ENCODE measurements at regions not wholly inside any gene's neighbourhood (a gene's known extent, or its start where the extent isn't known, plus 50 kb on each side); places are given as distances from the start of the nearest gene placed in this dataset.

DNA sequence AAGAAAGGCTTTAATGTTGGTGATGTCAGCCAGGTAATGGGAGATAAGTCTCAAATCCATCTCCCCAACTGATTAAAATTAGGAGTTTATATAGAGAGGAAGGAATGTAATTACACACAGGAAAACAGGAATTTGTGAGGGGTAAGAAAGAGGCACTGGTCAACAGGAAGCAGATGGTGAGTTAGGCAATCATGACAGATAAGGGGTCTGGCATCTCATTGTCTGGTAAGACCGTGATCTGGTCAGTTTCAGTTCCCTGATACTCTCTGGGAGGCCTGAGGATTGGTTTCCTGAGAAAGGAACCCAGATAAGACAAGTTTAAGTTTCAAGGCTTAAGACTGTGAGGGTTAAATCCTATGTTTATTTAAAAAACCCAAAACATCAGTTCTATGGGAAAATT lies 414.7 kb upstream of the ARRDC4 start:
- DNase-seq (ENCODE audit: low read depth in 2 of 2, low spot score in 1 of 2) = no peak

DNA sequence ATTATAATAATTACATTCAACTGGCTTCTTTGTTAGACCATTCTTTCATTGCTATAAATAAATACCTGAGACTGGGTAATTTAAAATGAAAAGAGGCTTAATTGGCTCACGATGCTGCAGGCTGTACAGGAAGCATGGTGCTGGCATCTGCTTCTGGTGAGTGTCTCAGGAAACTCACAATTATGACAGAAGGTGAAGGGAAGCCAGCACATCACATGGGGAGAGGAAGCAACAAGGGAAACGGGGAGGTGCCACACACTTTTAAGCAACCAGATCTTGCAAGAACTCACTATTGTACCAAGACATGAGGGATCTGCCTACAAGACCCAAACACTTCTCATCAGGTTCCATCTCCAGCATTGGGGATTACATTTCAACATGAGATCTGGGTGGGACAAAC lies 413.1 kb upstream of the ARRDC4 start:
- DNase-seq (ENCODE audit: low read depth in 2 of 2, low spot score in 1 of 2) = no peak

DNA sequence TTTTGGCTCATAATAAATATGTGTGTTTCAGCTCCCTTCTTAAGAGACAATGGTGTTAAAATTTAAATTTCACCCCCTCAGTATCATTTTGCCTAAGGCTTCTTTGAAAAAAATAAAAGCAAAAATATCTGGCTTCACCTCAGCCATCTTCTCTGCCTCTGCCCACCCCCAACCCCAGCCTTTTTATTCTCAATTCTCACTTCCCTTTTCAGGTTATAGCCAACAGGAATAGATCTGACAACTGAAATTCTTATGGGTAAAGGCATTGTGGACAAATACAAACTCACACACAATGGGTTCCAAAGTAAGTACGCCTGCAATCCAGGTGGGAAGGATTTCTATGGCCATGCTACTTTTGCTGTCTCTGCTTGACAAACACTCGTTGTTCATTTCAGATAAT lies 399.0 kb upstream of the ARRDC4 start:
- no peak for DNase-seq (ENCODE audit: low read depth in 2 of 2, low spot score in 1 of 2)

DNA sequence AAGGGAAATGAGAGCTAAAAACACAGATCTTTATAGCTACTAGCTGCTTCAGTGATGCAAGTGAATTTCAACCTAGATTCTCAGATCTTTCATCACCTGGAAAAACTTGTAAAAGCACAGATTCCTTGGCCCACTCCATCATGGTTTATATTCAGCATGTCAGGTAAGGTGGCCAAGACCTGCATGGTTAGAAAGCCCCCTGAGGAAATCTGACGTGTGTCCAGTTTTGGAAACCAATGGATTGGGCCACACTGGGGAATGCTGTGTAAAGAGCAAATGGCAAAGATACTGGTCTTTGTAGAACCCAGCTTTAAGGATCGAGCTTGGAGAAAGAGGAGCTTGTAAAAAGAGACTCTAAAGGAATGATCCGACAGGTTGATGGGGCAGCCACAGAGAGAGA lies 397.0 kb upstream of the ARRDC4 start:
- no peak for DNase-seq (ENCODE audit: low read depth in 2 of 2, low spot score in 1 of 2)

DNA sequence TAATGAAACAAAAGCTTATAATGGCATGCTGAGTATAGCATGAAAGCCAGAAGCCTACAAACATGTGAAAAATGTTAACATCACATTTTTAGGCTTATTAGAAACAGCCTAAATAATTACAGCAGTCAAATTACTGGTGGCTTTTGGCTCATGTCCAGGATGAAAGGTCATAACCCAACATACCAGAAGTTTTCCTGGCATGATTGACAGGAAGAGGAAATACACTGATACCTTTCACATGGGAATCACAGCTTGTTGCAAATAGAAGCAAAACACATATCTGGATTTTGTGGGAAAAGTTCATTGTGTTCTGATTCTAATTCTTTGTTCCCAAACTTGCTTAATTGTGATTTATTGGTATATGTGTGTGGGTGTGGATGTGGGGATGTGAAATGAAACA lies 393.5 kb upstream of the ARRDC4 start:
- no peak for DNase-seq (ENCODE audit: low read depth in 2 of 2, low spot score in 1 of 2)

DNA sequence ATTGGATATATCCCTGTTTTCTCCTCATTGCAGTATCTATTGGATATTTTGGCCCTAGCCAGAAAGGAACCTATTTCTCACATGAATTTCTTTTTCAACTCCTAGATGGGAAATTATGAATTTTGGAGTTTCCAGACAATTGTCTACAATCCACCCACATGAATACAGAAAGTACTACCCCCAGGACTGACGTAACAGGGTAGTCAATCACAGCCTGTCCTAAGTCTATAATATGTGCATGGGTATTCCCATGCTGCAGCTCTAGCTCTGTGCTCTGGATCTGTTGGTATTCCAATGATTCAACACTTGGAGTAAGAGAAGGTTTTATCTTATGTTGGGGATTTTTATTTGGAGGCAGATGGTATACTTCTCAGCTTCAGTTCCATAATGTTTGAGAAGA lies 393.1 kb upstream of the ARRDC4 start:
- no peak for DNase-seq (ENCODE audit: low read depth in 2 of 2, low spot score in 1 of 2)

DNA sequence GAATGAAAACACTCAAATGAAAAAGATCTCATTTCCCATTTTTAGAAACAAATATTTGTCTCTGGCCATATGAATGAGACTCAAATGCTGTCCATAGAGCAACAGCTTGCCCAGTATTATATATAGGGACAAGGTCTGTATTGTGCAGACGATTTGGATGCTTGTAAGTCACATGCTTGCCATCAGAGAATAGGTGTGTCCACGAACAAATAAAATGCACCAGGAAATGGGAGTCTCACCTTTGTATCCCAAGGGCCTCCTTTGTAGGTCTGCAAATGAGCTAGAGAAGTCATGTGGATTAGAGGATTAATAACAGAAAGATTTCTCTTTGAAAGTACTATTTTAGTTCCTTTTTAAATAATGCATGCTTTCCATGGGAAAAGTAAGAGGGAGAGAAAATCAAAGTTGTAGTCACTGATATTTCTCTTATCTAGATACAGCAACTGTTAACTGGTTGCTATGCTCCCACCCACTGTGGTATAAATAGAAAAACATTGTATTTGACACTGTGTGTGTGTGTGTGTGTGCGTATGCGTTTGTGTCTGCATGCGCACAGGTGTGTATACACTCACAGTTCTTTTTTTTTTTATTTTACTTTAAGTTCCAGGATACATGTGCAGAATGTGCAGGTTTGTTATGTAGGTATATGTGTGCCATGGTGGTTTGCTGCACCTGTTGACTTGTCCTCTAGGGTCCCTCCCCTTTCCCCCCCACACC lies 383.4 kb upstream of the ARRDC4 start:
- no peak for DNase-seq (ENCODE audit: low read depth in 2 of 2, low spot score in 1 of 2)

DNA sequence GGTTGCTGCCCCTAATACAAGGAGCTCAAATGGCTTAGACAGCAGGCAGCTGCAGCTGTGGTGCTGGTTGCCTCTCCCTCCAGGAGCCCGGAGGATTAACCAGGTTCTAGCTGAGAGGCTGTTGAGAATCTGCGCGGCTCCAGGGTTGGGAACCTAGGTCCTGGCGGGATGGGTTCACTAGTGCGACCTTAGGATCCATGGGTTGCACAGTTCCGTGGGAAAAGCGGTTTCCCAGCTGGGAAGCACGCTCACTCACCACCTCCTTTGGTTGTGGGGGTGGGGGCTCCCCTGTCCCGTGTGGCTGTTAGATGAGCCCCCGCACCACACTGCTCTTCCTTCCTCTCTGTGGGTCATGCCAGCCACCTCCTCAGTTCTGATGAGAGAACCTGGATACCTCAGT lies 375.1 kb upstream of the ARRDC4 start:
- no peak for DNase-seq (ENCODE audit: low read depth in 2 of 2, low spot score in 1 of 2)

DNA sequence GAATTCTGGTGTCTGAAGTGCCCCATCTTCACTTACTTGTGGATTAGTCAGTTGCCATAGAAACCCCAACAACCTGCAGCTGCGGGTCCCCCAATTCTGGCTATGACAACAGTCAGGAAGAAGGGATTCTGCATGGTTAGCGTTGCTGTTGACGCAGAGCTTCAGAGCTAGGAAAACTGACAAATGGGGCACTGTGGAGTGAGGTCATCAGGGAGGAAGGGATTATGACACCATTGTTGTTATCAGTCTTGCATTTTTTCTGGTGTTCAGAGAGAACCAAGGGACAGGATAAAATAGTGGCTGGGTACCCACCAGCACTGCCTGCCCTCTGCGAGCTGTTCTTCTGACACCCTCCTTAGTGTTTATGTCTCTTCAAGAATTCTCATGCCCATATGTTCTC lies 367.7 kb upstream of the ARRDC4 start:
- DNase-seq (ENCODE audit: low read depth in 2 of 2, low spot score in 1 of 2) = no peak

DNA sequence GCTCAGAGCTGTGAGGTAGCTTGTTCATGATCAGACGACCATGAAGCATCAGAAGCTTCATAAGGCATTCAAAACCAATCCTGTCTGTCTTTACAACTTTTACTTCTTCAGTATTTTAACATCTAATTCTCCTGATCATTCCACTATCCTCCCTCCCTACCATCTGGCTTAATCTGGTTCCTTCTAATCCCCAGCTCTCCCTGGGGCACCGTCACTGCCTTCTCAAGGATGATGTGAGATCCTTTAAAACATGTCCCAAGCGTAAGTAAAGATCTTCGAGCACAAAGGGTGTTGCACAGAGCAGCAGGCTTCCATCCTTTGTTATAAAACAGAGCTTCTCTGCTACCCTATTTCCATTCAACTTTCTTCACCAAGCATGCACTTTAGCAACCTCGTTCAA lies 362.7 kb upstream of the ARRDC4 start:
- DNase-seq (ENCODE audit: low read depth in 2 of 2, low spot score in 1 of 2) = no peak

DNA sequence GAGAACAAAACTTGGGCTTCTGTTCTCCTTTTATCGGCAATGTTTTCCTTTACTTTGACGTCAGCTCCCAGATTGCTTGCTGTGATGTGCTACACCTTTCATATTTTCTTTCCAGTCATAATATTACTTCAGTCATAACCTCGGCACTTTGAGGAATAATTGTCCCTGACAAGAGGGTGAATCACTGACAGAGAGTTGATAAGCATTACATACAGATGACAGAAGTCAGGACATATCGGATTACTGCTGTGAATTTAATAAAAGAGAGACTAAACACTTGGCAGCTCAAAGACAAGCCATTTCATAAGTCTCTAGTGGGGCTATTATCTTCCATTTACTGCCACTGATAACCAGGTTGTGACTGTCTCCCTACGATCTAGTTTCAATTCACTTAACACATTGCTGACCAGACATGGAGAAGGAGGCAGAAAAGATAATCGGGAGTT lies 362.1 kb upstream of the ARRDC4 start:
- no peak for DNase-seq (ENCODE audit: low read depth in 2 of 2, low spot score in 1 of 2)

DNA sequence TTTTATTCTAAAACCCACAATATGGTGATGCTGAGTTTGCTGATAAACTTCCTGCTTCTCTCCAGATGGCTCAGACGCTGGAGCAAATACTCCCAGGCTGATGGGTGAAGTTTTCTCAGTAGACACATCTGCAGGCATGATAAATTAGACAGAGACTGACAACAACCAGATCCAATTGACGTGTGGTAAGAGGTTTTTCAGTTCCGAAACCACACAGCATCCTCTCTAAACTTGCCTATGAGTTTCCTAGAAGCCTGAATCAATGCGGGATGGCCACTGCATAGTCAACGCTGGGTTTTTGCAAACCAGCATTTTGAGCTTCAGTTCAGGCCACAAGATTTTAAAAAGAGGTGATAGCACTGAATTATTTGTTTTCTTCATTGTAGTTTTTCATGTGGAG lies 360.3 kb upstream of the ARRDC4 start:
- no peak for DNase-seq (ENCODE audit: low read depth in 2 of 2, low spot score in 1 of 2)

DNA sequence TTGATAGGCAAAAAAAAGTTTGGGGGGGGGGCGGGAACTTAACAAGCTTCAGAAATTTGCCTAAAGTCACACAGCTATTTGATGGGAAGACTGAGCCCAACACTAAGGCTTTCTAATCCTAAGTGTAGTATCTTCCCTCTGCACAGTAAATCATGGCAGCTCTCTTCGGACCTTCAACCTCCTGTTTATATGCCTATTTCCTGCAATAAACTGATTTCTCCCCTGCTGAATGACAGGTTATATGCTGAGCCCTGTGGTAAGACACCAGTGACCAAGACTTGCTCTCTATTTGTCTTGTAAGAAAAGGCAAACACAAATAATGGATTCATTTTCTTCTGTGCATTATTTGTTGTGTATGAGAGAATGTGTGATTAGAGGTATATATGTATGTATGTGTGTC lies 355.8 kb upstream of the ARRDC4 start:
- DNase-seq (ENCODE audit: low read depth in 2 of 2, low spot score in 1 of 2) = no peak

DNA sequence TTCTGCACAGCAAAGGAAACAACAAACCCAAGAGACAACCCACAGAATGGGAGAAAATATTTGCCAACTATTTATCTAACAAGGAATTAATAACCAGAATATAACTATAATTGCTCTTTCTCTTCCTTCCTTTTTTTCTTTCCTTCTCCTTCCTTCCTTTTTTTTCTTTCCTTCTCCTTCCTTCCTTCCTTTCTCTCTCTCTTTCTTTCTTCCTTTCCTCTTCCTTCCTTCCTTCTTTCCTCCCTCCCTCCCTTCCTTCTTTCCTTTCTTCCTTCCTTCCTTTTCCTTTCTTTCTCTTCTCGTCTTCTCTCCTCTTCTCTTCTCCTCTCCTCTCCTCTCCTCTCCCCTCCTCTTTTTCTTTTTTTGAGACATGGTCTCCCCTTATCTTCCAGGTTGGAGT lies 345.4 kb upstream of the ARRDC4 start:
- DNase-seq (ENCODE audit: low read depth in 2 of 2, low spot score in 1 of 2) = no peak

DNA sequence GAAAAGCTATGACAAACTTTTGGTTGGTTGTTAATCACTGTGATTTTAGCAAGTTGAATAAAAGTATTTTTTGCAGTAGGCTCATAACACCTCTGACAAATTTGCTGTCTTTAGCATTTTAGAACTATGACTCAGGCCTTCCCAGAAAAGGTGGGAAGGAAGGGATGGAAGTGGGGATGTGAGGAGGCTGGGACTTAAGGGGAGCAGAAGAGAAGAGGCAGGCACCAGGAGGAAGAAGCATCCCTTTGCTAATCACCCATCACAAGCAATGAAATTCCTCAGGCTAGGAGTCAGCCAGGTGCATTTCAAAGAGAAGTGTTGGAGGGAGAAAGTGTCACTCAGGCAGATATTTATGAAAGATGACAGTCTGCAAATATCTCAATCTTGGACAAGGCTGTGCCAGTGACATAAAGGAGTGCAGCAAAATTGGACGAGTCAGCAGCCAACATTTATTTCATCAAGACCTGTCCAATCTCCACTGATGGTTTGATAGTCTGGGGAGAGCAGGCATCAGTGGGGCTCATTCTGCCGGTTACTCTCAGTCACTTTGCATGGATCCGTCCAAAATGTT lies 337.3 kb upstream of the ARRDC4 start:
- DNase-seq (ENCODE audit: low read depth in 2 of 2, low spot score in 1 of 2) = no peak

DNA sequence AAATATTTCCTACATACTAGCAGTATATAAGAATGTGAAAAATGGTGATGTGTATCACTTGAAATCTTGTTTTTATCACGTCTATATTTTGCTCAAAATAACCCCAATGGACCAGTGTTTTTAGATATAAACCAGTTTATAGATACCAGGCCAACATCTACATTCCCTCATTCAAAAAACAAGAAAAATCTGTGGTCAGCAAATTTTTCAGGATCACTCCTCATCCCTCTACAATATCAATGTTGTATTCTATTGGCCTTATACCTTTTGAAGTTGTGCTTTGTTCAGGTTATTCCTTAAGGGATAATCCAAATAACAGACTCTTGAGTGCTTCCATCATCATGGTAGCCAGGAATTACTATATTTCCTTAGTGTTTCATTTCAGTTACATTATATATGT lies 332.9 kb upstream of the ARRDC4 start:
- no peak for DNase-seq (ENCODE audit: low read depth in 2 of 2, low spot score in 1 of 2)

DNA sequence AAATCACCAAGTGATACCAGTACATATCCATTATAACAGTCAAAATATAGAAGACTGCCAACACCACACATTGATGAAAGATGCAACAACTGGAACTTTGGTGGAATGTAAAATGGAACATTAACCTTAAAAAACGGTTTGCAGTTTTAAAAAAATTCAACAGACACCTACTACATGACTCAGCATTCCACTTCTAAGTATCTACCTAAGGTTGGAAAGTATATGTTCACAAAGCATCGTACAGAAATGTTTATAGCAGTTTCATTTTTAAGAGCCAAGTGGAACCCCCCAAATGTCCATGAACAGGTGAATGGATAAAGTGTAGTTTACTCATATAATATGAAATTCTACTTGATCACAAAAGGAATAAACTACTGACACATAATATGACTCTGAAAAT lies 314.7 kb upstream of the ARRDC4 start:
- no peak for DNase-seq (ENCODE audit: low read depth in 2 of 2, low spot score in 1 of 2)

DNA sequence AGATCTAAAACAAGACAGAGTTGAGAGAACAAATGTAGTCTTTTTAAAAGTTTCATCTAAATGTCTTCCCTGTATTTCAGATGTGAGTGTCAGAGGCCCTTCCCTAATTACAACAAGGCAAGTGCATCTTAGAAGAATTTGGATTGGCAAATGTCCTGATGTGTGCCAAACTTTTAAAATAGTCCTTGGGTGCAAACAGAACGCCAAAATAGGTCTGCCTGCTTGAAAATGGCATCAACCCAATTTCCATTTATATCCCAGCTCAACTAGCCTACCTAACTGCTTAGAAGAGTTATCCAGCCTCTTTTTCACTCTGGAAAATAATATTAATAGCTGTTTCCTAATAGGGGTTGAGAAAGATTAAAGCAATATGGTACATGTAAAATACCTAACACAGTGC lies 311.8 kb upstream of the ARRDC4 start:
- DNase-seq (ENCODE audit: low read depth in 2 of 2, low spot score in 1 of 2) = no peak

DNA sequence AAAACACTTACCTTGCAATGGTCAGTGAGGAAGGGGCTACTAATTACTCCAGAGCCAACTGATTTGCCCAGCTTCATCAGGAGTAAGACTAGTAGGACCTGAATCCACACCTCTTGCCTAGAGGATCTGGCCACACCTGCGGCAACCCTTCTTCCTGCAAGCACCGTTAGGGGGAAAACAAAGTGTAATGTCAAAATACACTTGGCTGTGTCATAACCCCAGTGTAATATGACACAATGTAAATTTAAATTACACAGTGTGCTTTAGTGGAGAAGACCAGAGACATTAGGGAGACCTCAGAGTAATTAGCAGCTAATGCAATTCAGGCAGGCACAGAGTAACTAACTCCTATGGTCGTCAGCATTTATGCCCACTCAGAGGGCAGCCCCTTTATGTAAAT lies 308.5 kb upstream of the ARRDC4 start:
- DNase-seq (ENCODE audit: low read depth in 2 of 2, low spot score in 1 of 2) = no peak

DNA sequence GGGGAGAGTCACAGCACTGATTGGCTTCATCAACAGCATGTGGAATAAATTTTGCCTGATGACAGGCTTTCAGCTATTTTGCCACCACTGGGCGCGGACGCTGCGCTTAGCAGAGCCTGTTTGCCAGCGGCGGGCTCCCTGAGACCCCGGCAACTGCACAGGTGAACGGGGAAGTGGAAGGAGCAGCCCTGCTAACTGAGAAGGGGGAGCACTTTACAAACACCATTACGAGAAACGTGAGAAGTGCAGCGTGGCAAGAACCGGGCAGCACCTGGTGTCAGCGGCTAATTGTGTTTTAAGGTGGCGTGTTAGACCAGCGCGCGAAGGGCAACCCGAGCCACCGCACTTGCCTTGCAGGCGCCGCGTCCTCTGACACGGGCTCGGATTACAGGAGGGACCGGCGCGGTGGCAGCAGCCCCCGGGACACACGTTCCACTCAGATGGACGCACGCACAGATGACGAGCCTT lies 307.8 kb upstream of the ARRDC4 start:
- DNase-seq (ENCODE audit: low read depth in 2 of 2, low spot score in 1 of 2) = no peak

DNA sequence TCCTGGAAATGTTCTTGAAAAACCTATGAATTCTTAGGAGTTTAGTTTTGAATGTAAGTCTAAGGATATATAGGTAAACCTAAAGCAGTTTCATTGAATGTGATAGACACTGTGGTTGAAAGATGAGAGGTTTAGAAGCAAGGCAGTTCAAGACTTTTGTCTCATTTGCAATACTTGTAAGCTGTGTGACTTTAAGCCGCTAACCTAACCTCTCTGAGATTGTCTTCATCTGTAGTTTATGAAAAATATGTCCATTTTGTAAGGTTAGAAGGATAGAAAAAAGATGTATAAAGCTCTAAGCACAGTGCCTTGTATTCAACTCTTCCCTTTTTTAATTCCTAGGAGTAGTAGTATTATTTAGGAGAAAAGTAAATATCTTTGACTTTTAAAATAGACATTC lies 306.6 kb upstream of the ARRDC4 start:
- DNase-seq (ENCODE audit: low read depth in 2 of 2, low spot score in 1 of 2) = no peak

DNA sequence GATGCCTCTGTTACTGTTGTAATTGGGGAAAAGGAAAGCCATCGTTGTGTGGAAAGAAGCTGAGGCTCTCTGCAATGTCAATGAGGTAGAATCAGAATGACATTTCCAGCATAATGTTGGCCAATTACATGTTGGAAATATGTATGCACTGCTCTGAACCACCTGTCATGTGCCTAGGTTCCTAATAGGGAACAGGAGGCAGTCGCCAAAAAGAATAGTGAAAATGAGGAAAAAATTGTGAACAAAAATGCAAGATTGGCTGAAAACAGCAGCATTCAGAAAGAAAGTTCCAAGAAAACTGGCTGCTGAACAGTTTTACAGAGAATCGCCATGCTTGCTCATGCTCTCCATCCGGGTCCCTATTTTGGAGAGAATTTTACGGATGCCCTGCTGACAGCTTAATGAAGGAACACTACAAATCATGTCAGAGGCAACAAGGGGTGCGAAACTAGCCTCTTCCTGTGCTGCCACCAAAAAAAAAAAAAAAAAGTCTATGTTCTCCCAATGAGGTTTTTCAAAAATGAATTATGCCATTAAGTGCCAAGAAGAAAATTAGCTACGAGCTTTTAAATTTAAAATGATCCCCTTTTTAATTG lies 305.9 kb upstream of the ARRDC4 start:
- no peak for DNase-seq (ENCODE audit: low read depth in 2 of 2, low spot score in 1 of 2)

DNA sequence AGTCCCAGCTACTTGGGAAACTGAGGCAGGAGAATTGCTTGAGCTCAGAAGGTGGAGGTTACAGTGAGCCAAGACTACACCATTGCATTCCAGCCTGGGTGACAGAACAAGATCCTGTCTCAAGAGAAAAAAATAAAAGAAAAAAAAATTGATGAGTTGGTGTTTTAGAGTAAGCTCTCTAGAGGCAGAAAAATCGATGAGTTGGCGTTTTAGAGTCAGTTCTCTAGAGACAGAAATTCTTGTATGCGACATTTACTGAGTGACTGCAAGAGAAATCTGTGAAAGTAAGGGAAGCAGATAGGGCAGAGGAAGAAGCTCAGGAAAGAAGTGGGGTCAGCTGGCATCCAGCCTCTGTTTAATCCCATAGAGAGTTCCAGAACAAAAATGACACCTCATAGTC lies 298.7 kb upstream of the ARRDC4 start:
- DNase-seq (ENCODE audit: low read depth in 2 of 2, low spot score in 1 of 2) = no peak
